HEK293 (cell line): ENCODE measurements at regions not wholly inside any gene's neighbourhood (a gene's known extent, or its start where the extent isn't known, plus 50 kb on each side); places are given as distances from the start of the nearest gene placed in this dataset.

Experiments
- ZNF157 ChIP-seq: fragments of 450-650 bp; formaldehyde crosslinking; IDR thresholded peaks from 2 replicates; pipeline ENCODE4 v1.5.1; 2016; ENCODE audit warnings: missing biosample characterization, missing genetic modification characterization
- ZNF239 ChIP-seq: fragments of 450-650 bp; formaldehyde crosslinking; IDR thresholded peaks from 2 replicates; pipeline ENCODE4 v1.5.1; 2016; ENCODE audit warnings: missing biosample characterization, missing genetic modification characterization
- ZNF311 ChIP-seq: fragments of 450-650 bp; formaldehyde crosslinking; IDR thresholded peaks from 2 replicates; pipeline ENCODE4 v1.5.1; 2017; ENCODE audit warnings: missing biosample characterization, missing genetic modification characterization, borderline replicate concordance
- ZNF423 ChIP-seq: fragments of 450-650 bp; formaldehyde crosslinking; IDR thresholded peaks from 2 replicates; pipeline ENCODE4 v1.5.1; 2016; ENCODE audit warnings: missing biosample characterization, missing genetic modification characterization
- TF ChIP-seq, protein P1 (sequence below): IDR thresholded peaks from 2 replicates; pipeline ENCODE4 v1.6.1; 2011; ENCODE audit warnings: mild to moderate bottlenecking, low read depth, low read length, borderline replicate concordance
- TF ChIP-seq, protein P2 (sequence below): fragments of 450-650 bp; formaldehyde crosslinking; IDR thresholded peaks from 2 replicates; pipeline ENCODE4 v1.5.1; 2016; ENCODE audit warnings: missing biosample characterization, missing genetic modification characterization
- TF ChIP-seq, protein P3 (sequence below): fragments of 450-650 bp; formaldehyde crosslinking; IDR thresholded peaks from 2 replicates; pipeline ENCODE4 v1.5.1; 2017; ENCODE audit warnings: missing biosample characterization, missing genetic modification characterization
- TF ChIP-seq, protein P4 (sequence below): fragments of 450-650 bp; formaldehyde crosslinking; IDR thresholded peaks from 2 replicates; pipeline ENCODE4 v1.5.1; 2016; ENCODE audit warnings: missing biosample characterization, missing genetic modification characterization

DNA sequence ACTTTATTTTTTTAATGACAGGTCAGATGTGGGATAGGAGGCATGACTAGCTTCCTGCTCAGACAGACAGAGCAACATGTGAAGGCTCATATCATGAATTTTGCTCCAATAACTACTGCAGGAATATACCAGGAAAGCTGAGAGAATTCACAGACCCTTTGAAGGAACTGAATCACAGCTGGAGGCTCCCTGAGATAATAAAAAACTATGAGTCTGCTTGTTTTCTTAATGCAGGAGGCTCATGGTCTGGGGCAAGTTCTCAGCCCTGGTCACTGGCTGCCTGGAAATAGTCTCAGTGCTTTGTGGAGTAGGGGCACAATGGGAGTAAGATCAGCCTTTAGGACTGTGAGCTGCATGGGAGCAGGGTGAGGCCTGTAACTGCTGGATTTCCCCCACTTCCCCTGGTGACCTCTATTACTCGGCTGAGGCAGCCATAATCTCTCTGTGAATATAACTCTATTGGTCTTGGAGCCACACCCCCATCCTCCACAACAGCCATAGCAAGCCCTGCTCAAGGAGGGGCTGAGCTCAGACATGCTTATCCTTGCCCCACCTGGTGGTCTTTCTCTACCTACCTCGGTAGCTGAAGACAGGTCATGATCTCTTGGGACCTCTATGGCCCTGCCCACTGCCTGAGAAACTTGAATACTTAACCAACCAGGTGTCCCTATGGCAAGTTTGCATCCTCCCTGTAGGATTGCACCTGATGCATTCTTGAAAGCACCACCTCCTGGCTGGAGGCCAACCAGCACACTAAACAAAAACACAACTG lies 281.6 kb upstream of the TMCO5A start:
- TF ChIP-seq ZNF239 (tag by site-specific recombination), result no peak
- no peak for TF ChIP-seq ZNF311 (tag by site-specific recombination)
- TF ChIP-seq, protein P1, sequence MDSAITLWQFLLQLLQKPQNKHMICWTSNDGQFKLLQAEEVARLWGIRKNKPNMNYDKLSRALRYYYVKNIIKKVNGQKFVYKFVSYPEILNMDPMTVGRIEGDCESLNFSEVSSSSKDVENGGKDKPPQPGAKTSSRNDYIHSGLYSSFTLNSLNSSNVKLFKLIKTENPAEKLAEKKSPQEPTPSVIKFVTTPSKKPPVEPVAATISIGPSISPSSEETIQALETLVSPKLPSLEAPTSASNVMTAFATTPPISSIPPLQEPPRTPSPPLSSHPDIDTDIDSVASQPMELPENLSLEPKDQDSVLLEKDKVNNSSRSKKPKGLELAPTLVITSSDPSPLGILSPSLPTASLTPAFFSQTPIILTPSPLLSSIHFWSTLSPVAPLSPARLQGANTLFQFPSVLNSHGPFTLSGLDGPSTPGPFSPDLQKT, result no peak
- TF ChIP-seq, protein P2, sequence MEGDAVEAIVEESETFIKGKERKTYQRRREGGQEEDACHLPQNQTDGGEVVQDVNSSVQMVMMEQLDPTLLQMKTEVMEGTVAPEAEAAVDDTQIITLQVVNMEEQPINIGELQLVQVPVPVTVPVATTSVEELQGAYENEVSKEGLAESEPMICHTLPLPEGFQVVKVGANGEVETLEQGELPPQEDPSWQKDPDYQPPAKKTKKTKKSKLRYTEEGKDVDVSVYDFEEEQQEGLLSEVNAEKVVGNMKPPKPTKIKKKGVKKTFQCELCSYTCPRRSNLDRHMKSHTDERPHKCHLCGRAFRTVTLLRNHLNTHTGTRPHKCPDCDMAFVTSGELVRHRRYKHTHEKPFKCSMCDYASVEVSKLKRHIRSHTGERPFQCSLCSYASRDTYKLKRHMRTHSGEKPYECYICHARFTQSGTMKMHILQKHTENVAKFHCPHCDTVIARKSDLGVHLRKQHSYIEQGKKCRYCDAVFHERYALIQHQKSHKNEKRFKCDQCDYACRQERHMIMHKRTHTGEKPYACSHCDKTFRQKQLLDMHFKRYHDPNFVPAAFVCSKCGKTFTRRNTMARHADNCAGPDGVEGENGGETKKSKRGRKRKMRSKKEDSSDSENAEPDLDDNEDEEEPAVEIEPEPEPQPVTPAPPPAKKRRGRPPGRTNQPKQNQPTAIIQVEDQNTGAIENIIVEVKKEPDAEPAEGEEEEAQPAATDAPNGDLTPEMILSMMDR (tag by site-specific recombination), result no peak
- no peak for TF ChIP-seq ZNF157 (tag by site-specific recombination)
- TF ChIP-seq, protein P3, sequence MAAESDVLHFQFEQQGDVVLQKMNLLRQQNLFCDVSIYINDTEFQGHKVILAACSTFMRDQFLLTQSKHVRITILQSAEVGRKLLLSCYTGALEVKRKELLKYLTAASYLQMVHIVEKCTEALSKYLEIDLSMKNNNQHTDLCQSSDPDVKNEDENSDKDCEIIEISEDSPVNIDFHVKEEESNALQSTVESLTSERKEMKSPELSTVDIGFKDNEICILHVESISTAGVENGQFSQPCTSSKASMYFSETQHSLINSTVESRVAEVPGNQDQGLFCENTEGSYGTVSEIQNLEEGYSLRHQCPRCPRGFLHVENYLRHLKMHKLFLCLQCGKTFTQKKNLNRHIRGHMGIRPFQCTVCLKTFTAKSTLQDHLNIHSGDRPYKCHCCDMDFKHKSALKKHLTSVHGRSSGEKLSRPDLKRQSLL (tag by site-specific recombination), result no peak
- no peak for TF ChIP-seq ZNF423 (tag by site-specific recombination)
- TF ChIP-seq, protein P4, sequence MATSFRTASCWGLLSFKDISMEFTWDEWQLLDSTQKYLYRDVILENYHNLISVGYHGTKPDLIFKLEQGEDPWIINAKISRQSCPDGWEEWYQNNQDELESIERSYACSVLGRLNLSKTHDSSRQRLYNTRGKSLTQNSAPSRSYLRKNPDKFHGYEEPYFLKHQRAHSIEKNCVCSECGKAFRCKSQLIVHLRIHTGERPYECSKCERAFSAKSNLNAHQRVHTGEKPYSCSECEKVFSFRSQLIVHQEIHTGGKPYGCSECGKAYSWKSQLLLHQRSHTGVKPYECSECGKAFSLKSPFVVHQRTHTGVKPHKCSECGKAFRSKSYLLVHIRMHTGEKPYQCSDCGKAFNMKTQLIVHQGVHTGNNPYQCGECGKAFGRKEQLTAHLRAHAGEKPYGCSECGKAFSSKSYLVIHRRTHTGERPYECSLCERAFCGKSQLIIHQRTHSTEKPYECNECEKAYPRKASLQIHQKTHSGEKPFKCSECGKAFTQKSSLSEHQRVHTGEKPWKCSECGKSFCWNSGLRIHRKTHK (tag by site-specific recombination), result no peak
